Omental fat pad (tissue), 3 donors: ENCODE measurements at regions not wholly inside any gene's neighbourhood (a gene's known extent, or its start where the extent isn't known, plus 50 kb on each side); places are given as distances from the start of the nearest gene placed in this dataset.

Source experiments
- ATAC-seq: fragments of 150-250 bp; one replicate; pipeline ENCODE4 v1.9.1; 2016; ENCODE audit warnings: mild to moderate bottlenecking, moderate library complexity; ENCODE audit not compliant: low FRiP score
- DNase-seq: peaks from one replicate; pipeline ENCODE4 v3.0.0-alpha.2; 2019; ENCODE audit warnings: low spot score
- TF ChIP-seq, protein P1 (sequence below), 3 donors: fragments of 450-650 bp; IDR thresholded peaks; one replicate each; pipeline ENCODE4 v1.5.1; 2016 to 2017; ENCODE audit warnings: antibody characterized with exemption in 3 of 3, mild to moderate bottlenecking in 3 of 3, moderate library complexity in 2 of 3

DNA sequence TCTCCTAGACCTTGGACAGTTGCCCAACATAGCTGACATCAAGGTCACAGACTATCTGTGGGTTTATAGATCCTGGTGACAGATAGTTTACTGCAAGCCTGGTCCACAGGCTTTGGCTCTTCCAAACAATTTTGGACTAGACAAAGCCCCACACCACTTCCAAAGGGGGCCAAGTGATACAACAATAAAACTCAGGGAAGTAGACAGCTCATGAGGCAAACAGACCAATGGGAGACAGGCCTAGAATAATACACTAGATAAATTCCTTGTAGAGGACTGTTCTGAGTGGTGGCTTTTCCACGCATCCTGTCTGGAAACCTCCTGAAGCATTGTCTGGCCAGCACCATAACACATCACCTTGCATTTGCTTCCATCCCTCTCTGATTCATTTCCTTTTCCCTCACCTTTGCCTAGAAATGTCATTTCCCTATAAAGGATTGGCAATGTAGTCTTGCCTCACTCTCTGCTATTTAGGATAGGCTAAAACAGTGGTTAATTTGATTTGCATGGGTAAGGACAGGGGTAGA is 284.2 kb downstream of the POU4F1 start:
- DNase-seq (no peak), ATAC-seq (no peak)
- TF ChIP-seq, protein P1, sequence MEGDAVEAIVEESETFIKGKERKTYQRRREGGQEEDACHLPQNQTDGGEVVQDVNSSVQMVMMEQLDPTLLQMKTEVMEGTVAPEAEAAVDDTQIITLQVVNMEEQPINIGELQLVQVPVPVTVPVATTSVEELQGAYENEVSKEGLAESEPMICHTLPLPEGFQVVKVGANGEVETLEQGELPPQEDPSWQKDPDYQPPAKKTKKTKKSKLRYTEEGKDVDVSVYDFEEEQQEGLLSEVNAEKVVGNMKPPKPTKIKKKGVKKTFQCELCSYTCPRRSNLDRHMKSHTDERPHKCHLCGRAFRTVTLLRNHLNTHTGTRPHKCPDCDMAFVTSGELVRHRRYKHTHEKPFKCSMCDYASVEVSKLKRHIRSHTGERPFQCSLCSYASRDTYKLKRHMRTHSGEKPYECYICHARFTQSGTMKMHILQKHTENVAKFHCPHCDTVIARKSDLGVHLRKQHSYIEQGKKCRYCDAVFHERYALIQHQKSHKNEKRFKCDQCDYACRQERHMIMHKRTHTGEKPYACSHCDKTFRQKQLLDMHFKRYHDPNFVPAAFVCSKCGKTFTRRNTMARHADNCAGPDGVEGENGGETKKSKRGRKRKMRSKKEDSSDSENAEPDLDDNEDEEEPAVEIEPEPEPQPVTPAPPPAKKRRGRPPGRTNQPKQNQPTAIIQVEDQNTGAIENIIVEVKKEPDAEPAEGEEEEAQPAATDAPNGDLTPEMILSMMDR (IDR thresholded peaks at IDR 0.05), result no peak

DNA sequence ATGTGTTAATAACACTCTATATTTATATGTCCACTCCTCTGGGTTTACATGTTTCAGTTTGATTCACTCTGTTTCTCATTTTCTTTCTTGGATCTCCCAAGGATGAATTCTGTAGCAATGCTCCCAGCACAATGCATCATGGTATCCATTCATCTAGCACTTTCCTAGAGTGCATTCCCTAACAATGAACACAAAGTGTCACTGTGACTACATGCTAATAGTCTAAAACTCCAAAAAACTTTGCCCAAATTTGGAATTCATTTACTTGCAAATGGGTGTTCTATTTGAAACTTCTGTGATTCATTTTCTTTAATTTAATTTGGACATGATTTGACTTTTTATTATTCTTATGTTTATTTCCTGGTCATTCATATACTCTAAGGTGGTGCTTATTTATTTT is 286.3 kb downstream of the POU4F1 start:
- TF ChIP-seq, protein P1 (IDR thresholded peaks at IDR 0.05), result no peak
- DNase-seq (no peak), ATAC-seq (no peak)

DNA sequence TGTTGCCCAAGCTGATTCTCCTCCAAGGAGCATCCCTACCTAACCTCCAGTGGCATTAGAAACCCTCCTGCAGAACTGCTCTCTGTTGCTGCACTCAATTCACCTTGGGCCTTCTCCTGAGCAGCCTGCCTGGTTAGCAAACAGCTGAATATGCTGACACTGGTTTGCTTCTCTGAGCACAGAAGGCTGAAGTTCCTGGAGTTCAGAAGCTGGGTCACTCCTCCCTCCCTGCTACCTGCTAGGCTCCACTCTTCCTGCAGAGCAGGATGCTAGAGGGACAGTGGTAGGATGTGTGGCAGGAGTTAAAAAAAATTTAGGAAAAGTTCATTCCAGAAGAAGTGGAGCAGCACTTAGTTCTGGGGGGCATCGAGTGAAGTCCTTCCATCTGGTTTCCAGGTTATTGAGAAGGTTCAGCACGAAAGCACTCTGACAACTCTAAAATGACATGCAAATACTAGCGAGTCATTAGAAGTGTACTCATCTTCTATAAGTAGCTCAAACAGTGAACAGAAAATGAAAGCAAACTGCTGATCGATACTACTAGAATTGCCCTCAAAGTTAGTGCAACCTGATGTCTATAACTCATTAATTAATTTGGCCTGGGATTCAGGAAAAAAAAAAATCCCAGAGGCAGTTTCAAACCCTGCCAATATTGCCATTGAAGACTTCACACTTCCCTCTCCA is 293.7 kb downstream of the POU4F1 start:
- DNase-seq, result no peak
- TF ChIP-seq, protein P1 (IDR thresholded peaks at IDR 0.05), result no peak
- no peak for ATAC-seq

DNA sequence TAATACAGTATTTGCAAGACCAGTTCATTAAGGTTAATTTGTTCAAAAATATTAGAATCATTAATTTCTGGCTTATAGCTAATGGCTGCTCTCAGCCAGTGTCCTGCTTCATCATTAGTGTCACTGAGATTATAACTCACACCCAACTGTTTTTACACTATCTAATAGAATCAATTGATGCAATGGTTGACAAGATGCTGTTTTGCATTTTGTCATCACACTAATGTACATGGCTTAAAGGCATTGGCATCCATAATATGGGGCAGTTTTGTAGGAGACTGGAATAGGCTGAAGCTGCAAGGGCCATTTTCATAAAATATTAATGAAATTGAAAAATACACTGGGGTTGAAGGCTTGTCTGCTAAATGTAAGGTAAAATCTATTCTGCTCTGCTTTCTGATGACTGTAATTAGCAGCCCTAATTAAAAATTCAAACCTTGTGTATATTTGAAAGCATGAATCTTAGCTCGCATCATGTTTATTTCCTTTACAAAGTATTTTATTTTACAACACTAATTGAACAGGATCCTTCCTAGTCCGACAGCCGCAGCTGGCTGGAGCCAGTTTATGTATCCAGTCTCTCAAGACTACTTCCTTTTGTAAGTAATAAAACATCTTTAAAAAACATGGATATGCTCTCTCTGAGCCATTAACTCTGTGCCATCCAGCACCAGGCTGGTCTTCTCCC is 296.7 kb downstream of the POU4F1 start:
- ATAC-seq, result no peak
- DNase-seq, result no peak
- TF ChIP-seq, protein P1 (IDR thresholded peaks at IDR 0.05), result no peak

DNA sequence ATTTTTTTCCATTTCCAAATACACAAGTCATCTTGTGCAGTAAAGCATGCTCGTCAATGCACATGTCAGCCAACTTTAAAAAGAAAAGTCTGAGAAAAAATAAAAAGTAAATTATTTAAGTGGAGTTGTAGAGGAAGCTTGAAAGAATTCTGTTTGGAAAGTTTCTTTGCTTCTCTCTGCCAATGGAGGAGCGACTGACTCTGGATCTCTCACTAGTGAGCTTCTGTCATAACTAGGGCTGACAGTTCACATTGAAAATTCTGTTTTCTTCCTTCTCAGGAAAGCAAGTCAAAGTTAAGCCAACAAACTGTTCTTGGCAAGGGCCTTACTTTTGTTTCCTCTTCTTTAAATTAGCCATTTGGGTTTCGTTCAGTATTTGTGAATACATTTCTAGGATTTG is 298.2 kb downstream of the POU4F1 start:
- TF ChIP-seq, protein P1 (IDR thresholded peaks at IDR 0.05), result no peak
- DNase-seq, result no peak
- ATAC-seq, result no peak

DNA sequence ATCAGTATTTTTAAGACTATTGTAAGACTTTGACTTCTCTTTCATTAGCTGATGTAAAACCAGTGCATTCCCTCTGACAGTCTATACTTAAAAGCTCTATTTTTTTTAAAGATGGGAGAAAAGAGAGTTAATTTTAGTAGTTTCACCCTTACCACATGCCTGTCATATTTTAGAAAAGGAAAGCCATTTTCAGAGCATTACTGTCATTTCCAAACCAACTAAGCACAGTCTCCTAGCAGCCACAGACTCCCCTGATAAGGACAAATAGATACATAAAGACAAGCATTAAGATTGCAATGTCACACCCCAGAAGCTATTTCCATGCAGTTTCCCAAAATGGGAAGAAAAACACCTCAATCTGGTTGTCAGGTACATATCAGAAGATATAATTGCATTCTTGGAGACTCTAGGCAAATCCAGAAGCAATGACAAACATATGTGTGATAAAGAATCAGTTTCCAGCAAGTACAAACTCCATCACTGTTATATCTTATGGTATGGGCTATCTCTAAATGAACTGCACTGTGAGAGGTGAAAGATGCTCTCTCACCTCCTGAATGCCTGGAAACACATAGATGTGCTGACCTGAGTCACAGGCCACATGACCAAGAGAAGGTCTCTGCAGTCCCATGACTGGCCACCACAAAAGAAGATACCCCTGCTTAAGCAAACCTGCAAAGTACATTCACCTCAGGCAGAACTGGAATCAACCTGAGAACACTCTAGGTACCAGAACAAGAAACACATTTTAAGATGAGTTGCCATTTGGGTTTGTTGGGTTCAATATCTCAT is 303.3 kb downstream of the POU4F1 start:
- TF ChIP-seq, protein P1 (IDR thresholded peaks at IDR 0.05), result no peak
- ATAC-seq, result no peak
- no peak for DNase-seq
